H9 (cell line): ENCODE measurements at regions not wholly inside any gene's neighbourhood (a gene's known extent, or its start where the extent isn't known, plus 50 kb on each side); places are given as distances from the start of the nearest gene placed in this dataset.

Experiments
- DNase-seq: peaks from one replicate; pipeline ENCODE4 v3.0.0-alpha.2; 2017
- H2AFZ ChIP-seq: one replicate; pipeline ENCODE4 v1.6.1; 2013; ENCODE audit warnings: mild to moderate bottlenecking, low read length, control low read depth, moderate library complexity
- H2AK5ac ChIP-seq: 2 replicates; pipeline ENCODE4 v1.6.1; 2013; ENCODE audit warnings: low read length, control low read depth, mixed read lengths; ENCODE audit not compliant: insufficient read length
- H2BK120ac ChIP-seq: one replicate; pipeline ENCODE4 v1.6.1; 2013; ENCODE audit warnings: low read depth, mild to moderate bottlenecking, low read length, control low read depth, inconsistent platforms; ENCODE audit not compliant: poor library complexity, severe bottlenecking
- H2BK12ac ChIP-seq: 2 replicates; pipeline ENCODE4 v1.6.1; 2013; ENCODE audit warnings: low read length, control low read depth, mixed read lengths, low read depth; ENCODE audit not compliant: insufficient read length
- H2BK15ac ChIP-seq: 2 replicates; pipeline ENCODE4 v1.6.1; 2013; ENCODE audit warnings: low read depth, low read length, control low read depth
- H2BK20ac ChIP-seq: one replicate; pipeline ENCODE4 v1.6.1; 2013; ENCODE audit warnings: low read depth, mild to moderate bottlenecking, low read length, control low read depth, inconsistent platforms; ENCODE audit not compliant: poor library complexity, severe bottlenecking
- H2BK5ac ChIP-seq: 2 replicates; pipeline ENCODE4 v1.6.1; 2013; ENCODE audit warnings: low read length, control low read depth, mixed read lengths; ENCODE audit not compliant: insufficient read length
- H3K14ac ChIP-seq: 2 replicates; pipeline ENCODE4 v1.6.1; 2013; ENCODE audit warnings: low read length, control low read depth; ENCODE audit not compliant: insufficient read depth
- H3K18ac ChIP-seq: 2 replicates; pipeline ENCODE4 v1.6.1; 2013; ENCODE audit warnings: low read depth, mild to moderate bottlenecking, mixed read lengths, low read length, control low read depth; ENCODE audit not compliant: insufficient read length
- H3K23ac ChIP-seq: 2 replicates; pipeline ENCODE4 v1.6.1; 2013; ENCODE audit warnings: low read length, control low read depth, mixed read lengths, low read depth; ENCODE audit not compliant: insufficient read length
- H3K23me2 ChIP-seq: 2 replicates; pipeline ENCODE4 v1.6.1; 2013; ENCODE audit warnings: low read depth, mild to moderate bottlenecking, mixed read lengths, low read length, control low read depth; ENCODE audit not compliant: insufficient read length, poor library complexity, severe bottlenecking
- H3K27ac ChIP-seq: 2 replicates; pipeline ENCODE4 v1.5.1; 2013; ENCODE audit warnings: low read length, control low read depth, mixed read lengths, low read depth; ENCODE audit not compliant: insufficient read length
- H3K27me3 ChIP-seq: 2 replicates; pipeline ENCODE4 v1.6.1; 2013; ENCODE audit warnings: low read length, control low read depth, inconsistent platforms; ENCODE audit not compliant: insufficient read depth
- H3K4ac ChIP-seq: 2 replicates; pipeline ENCODE4 v1.6.1; 2013; ENCODE audit warnings: low read depth, mild to moderate bottlenecking, control low read depth, inconsistent platforms, low read length, moderate library complexity
- H3K4me1 ChIP-seq: 2 replicates; pipeline ENCODE4 v1.6.1; 2013; ENCODE audit warnings: low read length, control low read depth, inconsistent platforms; ENCODE audit not compliant: insufficient read depth
- H3K4me2 ChIP-seq: 2 replicates; pipeline ENCODE4 v1.6.1; 2013; ENCODE audit warnings: low read length, control low read depth, mixed read lengths; ENCODE audit not compliant: insufficient read length, insufficient read depth
- H3K56ac ChIP-seq: 2 replicates; pipeline ENCODE4 v1.6.1; 2013; ENCODE audit warnings: low read depth, mild to moderate bottlenecking, mixed read lengths, low read length, control low read depth; ENCODE audit not compliant: insufficient read length
- H3K79me1 ChIP-seq: 2 replicates; pipeline ENCODE4 v1.6.1; 2013; ENCODE audit warnings: low read depth, mild to moderate bottlenecking, moderate library complexity, low read length, control low read depth, inconsistent platforms; ENCODE audit not compliant: insufficient read depth, poor library complexity, severe bottlenecking
- H3K79me2 ChIP-seq: 2 replicates; pipeline ENCODE4 v1.6.1; 2013; ENCODE audit warnings: low read length, control low read depth, inconsistent platforms; ENCODE audit not compliant: insufficient read depth
- H3K9ac ChIP-seq: 2 replicates; pipeline ENCODE4 v1.6.1; 2013; ENCODE audit warnings: low read length, control low read depth, mixed read lengths; ENCODE audit not compliant: insufficient read length; ENCODE audit errors: extremely low read depth
- H3K9me3 ChIP-seq: one replicate; pipeline ENCODE4 v1.6.1; 2013; ENCODE audit warnings: low read depth, low read length, inconsistent platforms; ENCODE audit not compliant: control insufficient read depth
- H3T11ph ChIP-seq: one replicate; pipeline ENCODE4 v1.6.1; 2013; ENCODE audit warnings: mild to moderate bottlenecking, low read length, control low read depth, inconsistent platforms
- H4K20me1 ChIP-seq: one replicate; pipeline ENCODE4 v1.6.1; 2013; ENCODE audit not compliant: control insufficient read depth, insufficient read length, insufficient read depth
- H4K5ac ChIP-seq: 2 replicates; pipeline ENCODE4 v1.6.1; 2013; ENCODE audit warnings: low read depth, mild to moderate bottlenecking, mixed read lengths, low read length, control low read depth; ENCODE audit not compliant: insufficient read length
- H4K8ac ChIP-seq: replicated peaks from 2 replicates; pipeline ENCODE4 v1.6.1; 2013; ENCODE audit warnings: low read length, control low read depth, mixed read lengths, low read depth; ENCODE audit not compliant: insufficient read length
- H4K91ac ChIP-seq: 2 replicates; pipeline ENCODE4 v1.6.1; 2013; ENCODE audit warnings: low read depth, mild to moderate bottlenecking, moderate library complexity, mixed read lengths, low read length, control low read depth; ENCODE audit not compliant: insufficient read length
- H3K27ac Mint-ChIP-seq, 3 experiments: 2 replicates in 2 of 3; 3 replicates in 1 of 3; pipeline ENCODE4 v1.8.0; 2020 to 2021; ENCODE audit warnings: mixed read lengths in 3 of 3, mild to moderate bottlenecking in 1 of 3, moderate library complexity in 1 of 3
- H3K27me3 Mint-ChIP-seq: 2 replicates; pipeline ENCODE4 v1.8.0; 2021; ENCODE audit warnings: low read depth, mild to moderate bottlenecking, moderate library complexity, mixed read lengths
- H3K36me3 Mint-ChIP-seq, 3 experiments: 2 replicates in 2 of 3; 3 replicates in 1 of 3; pipeline ENCODE4 v1.8.0; 2020 to 2021; ENCODE audit warnings: low read depth in 3 of 3, mixed read lengths in 3 of 3; ENCODE audit not compliant: insufficient read depth in 1 of 3
- H3K4me1 Mint-ChIP-seq, 2 experiments: 2 replicates each; pipeline ENCODE4 v1.8.0; 2020; ENCODE audit warnings: mixed read lengths in 2 of 2
- H3K4me3 Mint-ChIP-seq, 2 experiments: 2 replicates in 1 of 2; 3 replicates in 1 of 2; pipeline ENCODE4 v1.8.0; 2020 to 2021; ENCODE audit warnings: mild to moderate bottlenecking in 2 of 2, mixed read lengths in 2 of 2, moderate library complexity in 1 of 2
- H3K9me3 Mint-ChIP-seq, 2 experiments: 2 replicates in 1 of 2; 3 replicates in 1 of 2; pipeline ENCODE4 v1.8.0; 2020; ENCODE audit warnings: mild to moderate bottlenecking in 2 of 2, mixed read lengths in 2 of 2, moderate library complexity in 1 of 2
- CTCF ChIP-seq: fragments of 200-600 bp; sonication (generic); conservative IDR thresholded peaks from 3 replicates; pipeline ENCODE4 v1.8.0; 2021; ENCODE audit warnings: antibody characterized with exemption, mild to moderate bottlenecking
- WGBS: extraction: QIAGEN DNeasy Blood & Tissue Kit; methylation state at CpG from one replicate; pipeline ENCODE4 v1.1.7; 2013; ENCODE audit warnings: missing lambda C conversion rate, low lambda C conversion rate, mixed read lengths; ENCODE audit not compliant: insufficient read length; ENCODE audit errors: extremely low coverage; 5-methylcytosine and 5-hydroxymethylcytosine counted together

GRCh38 chr15:97522347-97522746, 438.2 kb upstream of the ARRDC4 start:
- peaks cover 17% of the 10 kb centered on the region in 2 experiments for H3K4me1 Mint-ChIP-seq

More at GRCh38 chr15:97522347-97522746, 438.2 kb upstream of the ARRDC4 start:
- Histone ChIP-seq H3K4me2 (no peak overlapping the region), H3K9me3 (no peaks in the 10 kb centered on the region), H3K23ac (no peak overlapping the region), H4K91ac (no peak overlapping the region), H2BK5ac (no peak overlapping the region), H4K5ac (no peak overlapping the region), H2BK120ac (no peak overlapping the region), H3K4ac (no peak overlapping the region), H3K27me3 (no peaks in the 10 kb centered on the region), H2BK20ac (peak overlapping the region; percentile 45), H3K27ac (no peak overlapping the region), H3K23me2 (no peaks in the 10 kb centered on the region), H2BK15ac (no peak overlapping the region), H2BK12ac (no peak overlapping the region), H3K14ac (no peak overlapping the region), H3K18ac (no peak overlapping the region), H2AK5ac (no peak overlapping the region), H2AFZ (no peak overlapping the region), H3T11ph (no peak overlapping the region), H3K79me1 (no peaks in the 10 kb centered on the region), H4K8ac (no peak overlapping the region), H4K20me1 (no peaks in the 10 kb centered on the region), H3K79me2 (no peaks in the 10 kb centered on the region), H3K9ac (no peak overlapping the region), H3K56ac (no peak overlapping the region), H3K4me1 (0 out of 2 replicates have a peak, but pooled peaks cover 2% of the 10 kb centered on the region)
- no peaks in the 10 kb centered on the region for H3K9me3 Mint-ChIP-seq
- no peak for TF ChIP-seq CTCF
- H3K27me3 Mint-ChIP-seq = no peaks in the 10 kb centered on the region
- no peak overlapping the region for H3K4me3 Mint-ChIP-seq
- no peaks in the 10 kb centered on the region for H3K36me3 Mint-ChIP-seq
- H3K27ac Mint-ChIP-seq = no peak overlapping the region
- no peak for DNase-seq
- no CpG with 5 or more reads among the region's 16 CpGs for WGBS
